ENCODE measurements at regions not wholly inside any gene's neighbourhood (a gene's known extent, or its start where the extent isn't known, plus 50 kb on each side); places are given as distances from the start of the nearest gene placed in this dataset.
A peak's percentile ranks its signal among the peaks of the same experiment; 100 is the strongest.

- DNase-seq (no peak), ATAC-seq (no peak)
- Histone ChIP-seq H3K4me1 (peaks cover 0 to 12% (median 0%) of the 10 kb centered on the region in 12 donors), H3K36me3 (no peaks in the 10 kb centered on the region), H3K27me3 (no peaks in the 10 kb centered on the region), H3K4me3 (no peak overlapping the region), H3K9me3 (peaks cover 0 to 6% (median 0%) of the 10 kb centered on the region in 12 donors), H3K27ac (no peak overlapping the region)
- 85 to 93% (median 88%) methylated on average over 3 of the region's 3 CpGs for whole genome bisulfite sequencing, 4 donors
- intact Hi-C loops (cut with DNase I) = no loop called here
- TF ChIP-seq, protein P1, sequence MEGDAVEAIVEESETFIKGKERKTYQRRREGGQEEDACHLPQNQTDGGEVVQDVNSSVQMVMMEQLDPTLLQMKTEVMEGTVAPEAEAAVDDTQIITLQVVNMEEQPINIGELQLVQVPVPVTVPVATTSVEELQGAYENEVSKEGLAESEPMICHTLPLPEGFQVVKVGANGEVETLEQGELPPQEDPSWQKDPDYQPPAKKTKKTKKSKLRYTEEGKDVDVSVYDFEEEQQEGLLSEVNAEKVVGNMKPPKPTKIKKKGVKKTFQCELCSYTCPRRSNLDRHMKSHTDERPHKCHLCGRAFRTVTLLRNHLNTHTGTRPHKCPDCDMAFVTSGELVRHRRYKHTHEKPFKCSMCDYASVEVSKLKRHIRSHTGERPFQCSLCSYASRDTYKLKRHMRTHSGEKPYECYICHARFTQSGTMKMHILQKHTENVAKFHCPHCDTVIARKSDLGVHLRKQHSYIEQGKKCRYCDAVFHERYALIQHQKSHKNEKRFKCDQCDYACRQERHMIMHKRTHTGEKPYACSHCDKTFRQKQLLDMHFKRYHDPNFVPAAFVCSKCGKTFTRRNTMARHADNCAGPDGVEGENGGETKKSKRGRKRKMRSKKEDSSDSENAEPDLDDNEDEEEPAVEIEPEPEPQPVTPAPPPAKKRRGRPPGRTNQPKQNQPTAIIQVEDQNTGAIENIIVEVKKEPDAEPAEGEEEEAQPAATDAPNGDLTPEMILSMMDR (IDR thresholded peaks at IDR 0.05) = no peak
- no peak for TF ChIP-seq POLR2A (IDR thresholded peaks at IDR 0.05)
These were observed 442.1 kb upstream of the TCF4 start for GRCh38 chr18:56030060-56030459.

DNA sequence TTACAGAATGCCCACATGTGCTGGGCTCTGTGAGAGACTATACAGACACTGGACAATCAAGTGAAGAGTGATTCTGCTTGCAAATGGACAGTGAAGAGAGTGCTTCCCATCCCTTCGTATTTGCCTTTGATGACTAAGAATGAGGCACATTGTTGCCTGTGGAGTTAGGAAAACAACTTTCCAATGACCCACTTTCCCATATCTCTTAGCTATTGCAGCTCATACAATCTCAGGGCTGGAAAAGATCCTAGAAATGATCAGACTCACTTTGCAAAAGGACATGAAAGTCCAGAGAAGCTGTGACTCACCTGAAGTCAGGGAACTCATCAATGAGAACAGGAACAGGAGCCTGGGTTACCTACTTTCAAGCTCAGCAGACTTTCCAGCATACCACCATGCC lies 440.5 kb upstream of the TCF4 start:
- 0 to 42% (median 5%) methylated on average over 1 of the region's 1 CpG for WGBS, 4 donors
- intact Hi-C loops (cut with DNase I) = loop anchor here in 1 of 10 donors (10.0 kb wide), 1 partner anchor 66 kb away; no protein-coding TSS in a partner anchor
- ATAC-seq = peak in 1 of 4 donors; percentile 63

GRCh38 chr18:56026509-56026908 lies 438.5 kb upstream of the TCF4 start:
- ATAC-seq (no peak), DNase-seq (no peak)
- H3K4me1 ChIP-seq = peaks cover 0 to 12% (median under 1%) of the 10 kb centered on the region in 12 donors
- peaks cover 0 to 2% (median 0%) of the 10 kb centered on the region in 12 donors for H3K9me3 ChIP-seq
- H3K4me3 ChIP-seq = no peak overlapping the region
- WGBS, 4 donors = 20 to 55% (median 38%) methylated on average over 2 of the region's 2 CpGs
- H3K36me3 ChIP-seq = no peaks in the 10 kb centered on the region
- TF ChIP-seq, protein P1 (IDR thresholded peaks at IDR 0.05) = no peak
- no peak for TF ChIP-seq POLR2A (IDR thresholded peaks at IDR 0.05)
- H3K27ac ChIP-seq = no peak overlapping the region
- intact Hi-C loops (cut with DNase I) = loop anchor here in 1 of 10 donors (10.0 kb wide), 1 partner anchor 68 kb away; no protein-coding TSS in a partner anchor
- H3K27me3 ChIP-seq = no peaks in the 10 kb centered on the region

More for the DNA sequence above, 440.5 kb upstream of the TCF4 start:
- DNase-seq = no peak
- no peaks in the 10 kb centered on the region for H3K27me3 ChIP-seq
- H3K4me3 ChIP-seq = no peak overlapping the region
- TF ChIP-seq, protein P1 (IDR thresholded peaks at IDR 0.05) = no peak
- no peak for TF ChIP-seq POLR2A (IDR thresholded peaks at IDR 0.05)
- H3K9me3 ChIP-seq = peaks cover 0 to 6% (median 0%) of the 10 kb centered on the region in 12 donors
- H3K27ac ChIP-seq = no peak overlapping the region
- peaks cover 0 to 12% (median 0%) of the 10 kb centered on the region in 12 donors for H3K4me1 ChIP-seq
- no peaks in the 10 kb centered on the region for H3K36me3 ChIP-seq

DNA sequence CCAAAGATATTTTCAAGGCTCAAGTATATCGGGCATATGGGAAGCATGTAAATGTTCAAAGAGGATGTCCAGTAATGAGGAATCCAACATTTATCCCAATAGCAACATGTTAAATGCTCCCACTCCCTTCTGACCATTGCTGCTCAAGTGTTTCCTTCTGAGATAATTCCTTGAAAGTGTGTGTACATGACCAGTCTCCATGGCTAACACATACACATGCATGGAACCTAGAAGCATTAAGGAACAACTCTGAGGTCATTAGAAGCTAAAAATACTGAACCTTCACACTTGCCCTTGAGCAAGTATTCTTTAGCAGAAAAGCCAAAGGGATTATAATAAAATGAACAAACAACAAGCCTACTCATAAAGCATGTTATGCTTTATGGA lies 433.8 kb upstream of the TCF4 start:
- intact Hi-C loops (cut with DNase I) = loop anchor here in 1 of 10 donors (10.0 kb wide), 1 partner anchor 73 kb away; no protein-coding TSS in a partner anchor

More for the DNA sequence above, 433.8 kb upstream of the TCF4 start:
- H3K36me3 ChIP-seq = no peaks in the 10 kb centered on the region
- WGBS, 4 donors = 74 to 88% (median 80%) methylated on average over 1 of the region's 1 CpG
- no peak for DNase-seq
- H3K27ac ChIP-seq = no peak overlapping the region
- ATAC-seq = no peak
- TF ChIP-seq, protein P1 (IDR thresholded peaks at IDR 0.05) = no peak
- TF ChIP-seq POLR2A (IDR thresholded peaks at IDR 0.05) = no peak
- H3K4me1 ChIP-seq = peaks cover 0 to 19% (median 4%) of the 10 kb centered on the region in 12 donors
- no peaks in the 10 kb centered on the region for H3K9me3 ChIP-seq
- H3K4me3 ChIP-seq = no peak overlapping the region
- no peaks in the 10 kb centered on the region for H3K27me3 ChIP-seq
